HG03378 (cell line): ENCODE measurements at regions not wholly inside any gene's neighbourhood (a gene's known extent, or its start where the extent isn't known, plus 50 kb on each side); places are given as distances from the start of the nearest gene placed in this dataset.

ENCODE experiments used
- ATAC-seq: cut with Tn5 transposase; IDR thresholded peaks from one replicate; pipeline ENCODE4 v1.9.1; 2021; ENCODE audit warnings: mild to moderate bottlenecking, moderate library complexity; ENCODE audit not compliant: unreplicated experiment

GRCh38 chr20:21808863-21809664 lies 103.6 kb downstream of the PAX1 start:
- ATAC-seq, result no peak

GRCh38 chr20:21808139-21808538 lies 102.7 kb downstream of the PAX1 start:
- no peak for ATAC-seq

GRCh38 chr20:21804802-21805201 lies 99.3 kb downstream of the PAX1 start:
- ATAC-seq, result no peak

GRCh38 chr20:21801193-21801592 lies 95.7 kb downstream of the PAX1 start:
- no peak for ATAC-seq

- no peak for ATAC-seq
Measured at GRCh38 chr20:21798384-21798783, 92.9 kb downstream of the PAX1 start.

- no peak for ATAC-seq
Measured at GRCh38 chr20:21796059-21796458, 90.6 kb downstream of the PAX1 start.

GRCh38 chr20:21788082-21788481 lies 82.6 kb downstream of the PAX1 start:
- ATAC-seq, result no peak

GRCh38 chr20:21781446-21782075 lies 76.1 kb downstream of the PAX1 start:
- no peak for ATAC-seq

GRCh38 chr20:21780528-21780927 lies 75.1 kb downstream of the PAX1 start:
- ATAC-seq, result no peak
